GM19397 (cell line): ENCODE measurements at regions not wholly inside any gene's neighbourhood (a gene's known extent, or its start where the extent isn't known, plus 50 kb on each side); places are given as distances from the start of the nearest gene placed in this dataset.

ENCODE experiments used
- ATAC-seq: cut with Tn5 transposase; IDR thresholded peaks from one replicate; pipeline ENCODE4 v1.9.1; 2021; ENCODE audit warnings: mild to moderate bottlenecking, moderate library complexity; ENCODE audit not compliant: unreplicated experiment

- no peak for ATAC-seq
Observed at GRCh38 chr17:72297326-72298115, 176.7 kb downstream of the SOX9 start.

DNA sequence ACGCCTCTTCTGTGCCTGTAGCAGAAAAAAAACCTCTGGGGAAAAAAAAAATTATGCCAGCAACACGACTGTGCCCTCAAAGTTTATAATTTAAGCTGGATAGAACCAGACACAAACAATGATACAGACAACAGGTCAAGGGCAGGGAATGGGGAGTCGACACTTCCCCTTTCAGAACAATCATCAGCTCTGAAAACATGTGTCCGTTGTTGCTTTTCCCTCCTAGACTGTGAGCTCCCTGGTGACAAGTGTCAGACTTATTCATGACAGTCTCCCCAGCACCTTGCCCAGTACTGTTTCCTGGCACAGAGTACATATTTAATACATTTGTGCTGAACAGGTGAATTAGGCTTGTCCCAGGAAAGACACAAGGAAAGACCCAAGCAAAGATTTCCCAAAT lies 178.3 kb downstream of the SOX9 start:
- no peak for ATAC-seq

GRCh38 chr17:72299592-72299991 lies 178.8 kb downstream of the SOX9 start:
- no peak for ATAC-seq

GRCh38 chr17:72301887-72302286 lies 181.1 kb downstream of the SOX9 start:
- ATAC-seq: no peak

- no peak for ATAC-seq
Observed at GRCh38 chr17:72302735-72303134, 181.9 kb downstream of the SOX9 start.

DNA sequence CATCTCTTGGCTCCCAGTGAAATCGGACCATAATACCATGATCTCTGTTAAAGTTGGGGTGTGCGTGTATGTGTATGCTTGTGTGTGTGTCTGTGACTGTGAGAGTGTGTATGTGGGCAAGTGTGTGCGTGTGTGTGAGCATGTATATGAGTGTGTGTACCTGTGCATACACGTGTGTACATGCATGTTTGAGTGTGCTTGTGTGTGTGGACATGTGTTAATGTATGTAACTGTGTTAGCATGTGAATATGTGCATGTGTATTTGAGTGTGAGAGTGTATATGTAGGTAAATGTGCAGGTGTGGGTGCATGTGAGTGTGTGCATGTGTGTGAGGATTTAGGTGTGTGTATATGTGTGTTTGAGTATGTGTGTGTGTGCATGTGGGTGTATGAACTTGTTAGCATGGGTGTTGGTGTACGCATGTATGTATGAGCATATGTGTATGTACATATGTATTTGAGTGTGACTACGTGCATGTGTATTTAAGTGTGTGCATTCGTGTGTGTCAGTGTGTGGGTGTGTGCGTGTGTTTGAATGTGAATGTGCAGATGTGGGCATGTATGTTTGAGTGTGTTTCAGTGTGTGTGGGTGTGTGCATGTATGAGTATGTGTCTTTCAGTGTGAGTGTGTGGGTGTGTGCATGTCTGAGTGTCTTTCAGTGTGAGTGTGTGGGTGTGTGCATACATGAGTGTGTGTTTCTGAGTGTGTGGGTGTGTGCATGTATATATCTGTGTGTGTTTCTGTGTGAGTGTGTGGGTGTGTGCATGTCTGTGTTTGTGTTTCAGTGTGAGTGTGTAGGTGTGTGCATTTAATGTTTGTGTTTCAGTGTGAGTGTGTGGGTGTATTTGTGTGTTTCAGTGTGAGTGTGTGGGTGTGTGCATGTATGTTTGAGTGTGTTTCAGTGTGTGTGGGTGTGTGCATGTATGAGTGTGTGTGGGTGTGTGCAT lies 183.2 kb downstream of the SOX9 start:
- ATAC-seq: no peak

DNA sequence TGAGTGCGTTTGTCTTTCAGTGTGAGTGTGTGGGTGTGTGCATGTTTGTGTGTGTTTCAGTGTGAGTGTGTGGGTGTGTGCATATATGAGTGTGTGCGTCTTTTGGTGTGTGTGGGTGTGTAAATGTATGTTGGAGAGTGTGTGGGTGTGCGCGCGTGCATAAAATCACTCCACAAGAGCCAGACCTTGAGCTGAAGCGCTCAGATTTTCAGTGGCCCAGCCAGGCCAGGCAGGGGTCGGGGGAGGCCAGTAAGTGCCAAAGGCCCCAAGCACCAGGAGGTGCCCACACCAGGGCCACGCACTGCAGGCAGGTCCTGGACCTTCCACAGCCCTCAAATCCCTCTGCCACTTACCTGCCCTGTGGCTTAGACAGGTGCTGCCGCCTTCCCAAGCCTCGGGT lies 184.0 kb downstream of the SOX9 start:
- ATAC-seq: no peak

- ATAC-seq: no peak
Observed at GRCh38 chr17:72305472-72305871, 184.7 kb downstream of the SOX9 start.

GRCh38 chr17:72306037-72306436 lies 185.2 kb downstream of the SOX9 start:
- no peak for ATAC-seq

DNA sequence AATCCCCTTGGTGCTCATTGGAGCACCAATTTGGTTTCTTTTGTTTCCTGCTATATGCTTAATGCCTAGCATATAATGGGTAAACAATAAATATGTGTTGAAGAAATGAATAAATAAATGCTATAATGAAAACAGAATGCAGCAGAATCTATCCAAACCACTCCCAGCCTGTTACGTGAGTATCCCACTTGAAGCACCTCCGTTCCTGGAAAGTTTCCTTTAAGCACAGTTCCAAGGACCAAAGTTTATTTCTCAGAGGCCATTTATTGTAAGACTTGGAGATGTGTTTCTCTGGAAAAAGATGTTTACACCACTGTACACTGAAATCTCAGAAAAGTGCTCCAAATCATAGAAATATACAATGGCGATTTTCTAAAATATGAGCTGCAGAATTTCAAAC lies 187.0 kb downstream of the SOX9 start:
- ATAC-seq: no peak

- no peak for ATAC-seq
Observed at GRCh38 chr17:72308744-72309385, 188.0 kb downstream of the SOX9 start.

DNA sequence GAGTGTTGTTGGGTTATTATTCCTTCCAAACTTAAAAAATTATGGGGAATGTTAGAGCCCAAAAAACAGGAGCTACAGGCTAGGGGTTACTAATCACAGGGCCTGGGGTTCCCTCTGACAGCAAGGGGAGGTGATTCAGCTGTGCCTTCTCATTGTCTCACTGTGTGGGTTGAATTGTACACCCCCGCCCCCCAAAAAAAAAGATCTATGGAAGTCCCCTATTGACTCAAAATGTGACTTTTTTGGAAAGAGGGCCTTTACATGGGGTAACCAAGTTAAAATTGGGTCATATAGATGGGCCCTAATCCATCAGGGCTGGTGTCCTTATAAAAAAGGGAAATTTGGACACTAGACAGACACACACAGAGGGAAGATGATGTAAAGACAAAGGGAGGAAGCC lies 190.2 kb downstream of the SOX9 start:
- no peak for ATAC-seq

- no peak for ATAC-seq
Observed at GRCh38 chr17:72315122-72315913, 194.5 kb downstream of the SOX9 start.

DNA sequence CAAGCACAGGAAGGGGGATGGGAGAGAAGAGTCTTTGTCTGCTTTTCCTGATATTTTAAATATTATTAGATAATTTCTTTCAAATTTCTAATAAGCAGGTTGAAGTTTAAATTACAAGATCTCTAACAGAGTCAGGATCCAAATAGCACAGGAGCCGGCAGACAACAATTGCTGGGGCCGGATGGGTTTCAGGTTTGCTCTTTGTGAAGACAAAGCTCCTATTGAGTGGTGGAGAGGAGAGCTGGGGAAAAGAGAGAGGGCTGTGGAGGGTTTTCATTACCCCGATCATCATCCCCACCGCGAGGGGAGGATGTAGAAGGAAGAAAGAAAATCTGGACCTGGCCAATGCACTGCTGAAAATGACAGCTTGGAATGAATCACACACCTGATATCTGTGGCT lies 197.3 kb downstream of the SOX9 start:
- ATAC-seq: no peak

DNA sequence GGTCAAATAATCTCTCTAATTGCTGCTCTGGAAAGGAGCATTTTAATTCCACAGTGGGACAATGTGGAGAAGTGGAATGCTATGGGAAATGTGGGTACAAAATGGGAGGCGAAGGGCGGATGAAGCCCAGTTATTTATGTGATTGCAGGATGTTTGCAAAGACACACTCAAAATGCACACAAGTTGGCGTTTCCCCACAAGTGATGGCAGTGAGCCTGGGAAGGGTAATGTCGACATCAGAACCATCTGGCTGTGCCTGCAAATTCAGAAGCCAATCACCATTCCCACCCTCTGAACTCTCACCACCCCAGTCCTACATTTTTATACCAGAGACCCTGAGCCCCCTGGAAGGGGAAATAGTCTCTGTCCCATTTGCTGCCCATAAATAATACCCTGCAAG lies 201.1 kb downstream of the SOX9 start:
- ATAC-seq: no peak

- no peak for ATAC-seq
Observed at GRCh38 chr17:72332367-72332766, 211.5 kb downstream of the SOX9 start.

DNA sequence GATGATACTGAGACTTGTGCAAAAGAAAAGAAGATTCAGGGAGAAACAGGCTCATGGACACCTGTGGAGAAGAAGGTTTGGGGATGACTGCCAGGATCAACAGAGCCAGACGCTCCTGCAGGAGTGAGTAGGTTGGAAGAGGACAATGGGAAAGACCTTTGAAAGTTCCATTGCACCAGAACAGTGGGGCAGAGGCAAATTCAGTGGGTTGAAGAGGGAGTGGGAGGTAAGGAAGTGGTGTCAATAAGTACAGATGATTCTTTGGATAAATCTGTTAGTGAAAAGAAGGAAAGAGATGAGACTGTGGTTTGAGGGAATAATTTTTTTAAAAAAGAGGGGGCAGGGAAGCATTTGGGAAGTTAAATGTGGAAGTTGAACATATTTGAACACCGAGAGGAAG lies 212.8 kb downstream of the SOX9 start:
- ATAC-seq: no peak

DNA sequence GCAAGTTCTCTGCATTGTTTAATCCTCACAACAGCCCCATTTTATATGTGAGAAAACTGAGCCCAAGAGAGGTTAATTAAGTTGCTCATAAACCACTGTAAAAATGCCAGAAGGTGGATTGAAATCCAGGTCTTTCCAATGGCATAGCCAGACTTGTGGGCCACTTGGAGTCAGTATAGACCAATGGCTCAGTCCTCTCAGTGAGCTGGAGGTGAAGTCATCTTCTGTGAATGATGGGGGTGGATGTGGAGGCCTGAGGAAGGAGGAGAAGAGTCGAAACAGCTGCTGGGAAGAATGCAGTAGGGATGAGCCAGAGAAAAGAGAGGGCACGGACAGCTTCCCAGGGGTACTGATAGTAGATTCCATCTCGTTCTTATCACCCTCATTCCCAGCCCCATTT lies 213.4 kb downstream of the SOX9 start:
- ATAC-seq: no peak

- ATAC-seq: no peak
Observed at GRCh38 chr17:72336026-72336803, 215.4 kb downstream of the SOX9 start.

GRCh38 chr17:72336804-72337070 lies 215.9 kb downstream of the SOX9 start:
- ATAC-seq: no peak
